ENCODE measurements at regions not wholly inside any gene's neighbourhood (a gene's known extent, or its start where the extent isn't known, plus 50 kb on each side); places are given as distances from the start of the nearest gene placed in this dataset.

GRCh38 chr16:20259541-20259940 lies 67.8 kb downstream of the GP2 start:
- Histone ChIP-seq H3K9ac (ENCODE audit: control insufficient read depth, insufficient read depth, low read length) (no peak overlapping the region), H3K4me3 (no peak overlapping the region), H3K9me3 (replicated peaks; ENCODE audit: control insufficient read depth, insufficient read depth, low read length) (no peaks in the 10 kb centered on the region; the same call in 2 of the 3 replicates), H3K27me3 (replicated peaks in 1 of 2; ENCODE audit: control insufficient read depth in 2 of 2, insufficient read depth in 2 of 2, low read length in 1 of 2) (no peaks in the 10 kb centered on the region), H3K4me1 (ENCODE audit: control insufficient read depth, insufficient read depth, low read length) (no peaks in the 10 kb centered on the region), H3K79me2 (ENCODE audit: control insufficient read depth, insufficient read depth, low read length) (no peaks in the 10 kb centered on the region), H3K36me3 (ENCODE audit: control insufficient read depth in 2 of 2, insufficient read depth in 2 of 2, low read length in 1 of 2) (no peaks in the 10 kb centered on the region), H2AFZ (ENCODE audit: control insufficient read depth, low read depth, low read length) (no peak overlapping the region), H3K4me2 (ENCODE audit: control insufficient read depth, insufficient read depth) (no peak overlapping the region), H4K20me1 (ENCODE audit: control insufficient read depth, insufficient read depth) (no peaks in the 10 kb centered on the region), H3K27ac (ENCODE audit: control insufficient read depth, insufficient read depth) (no peak overlapping the region)
- ATAC-seq (no peak; the same call in 2 of the 3 replicates), FAIRE-seq (no peak), DNase-seq (ENCODE audit: low read depth, low spot score) (no peak)
- intact Hi-C loops (cut with micrococcal nuclease; ENCODE audit: unreplicated experiment) = no loop called here
- CTCF ChIA-PET = no interaction called here
- TF ChIP-seq ZSCAN29 (IDR thresholded peaks at IDR 0.05) (no peak), TAF1 (IDR thresholded peaks at IDR 0.05; ENCODE audit: borderline replicate concordance, low read depth, low read length) (no peak), NR2F1 (conservative IDR thresholded peaks at IDR 0.05) (no peak), CHD1 (IDR thresholded peaks at IDR 0.05; ENCODE audit: low read depth, low read length) (no peak), RELB (IDR thresholded peaks at IDR 0.05; ENCODE audit: low read depth) (no peak), BRCA1 (IDR thresholded peaks at IDR 0.05; ENCODE audit: low read depth, low read length) (no peak), ZNF622 (IDR thresholded peaks at IDR 0.05) (no peak), CTCF (IDR thresholded peaks at IDR 0.05 in 2 of 3, conservative IDR thresholded peaks at IDR 0.05 in 1 of 3; ENCODE audit: control insufficient read depth in 2 of 3, extremely low read depth in 1 of 3, insufficient read depth in 1 of 3, low read depth in 3 of 3, low read length in 3 of 3) (no peak)
- TF ChIP-seq, protein P1, sequence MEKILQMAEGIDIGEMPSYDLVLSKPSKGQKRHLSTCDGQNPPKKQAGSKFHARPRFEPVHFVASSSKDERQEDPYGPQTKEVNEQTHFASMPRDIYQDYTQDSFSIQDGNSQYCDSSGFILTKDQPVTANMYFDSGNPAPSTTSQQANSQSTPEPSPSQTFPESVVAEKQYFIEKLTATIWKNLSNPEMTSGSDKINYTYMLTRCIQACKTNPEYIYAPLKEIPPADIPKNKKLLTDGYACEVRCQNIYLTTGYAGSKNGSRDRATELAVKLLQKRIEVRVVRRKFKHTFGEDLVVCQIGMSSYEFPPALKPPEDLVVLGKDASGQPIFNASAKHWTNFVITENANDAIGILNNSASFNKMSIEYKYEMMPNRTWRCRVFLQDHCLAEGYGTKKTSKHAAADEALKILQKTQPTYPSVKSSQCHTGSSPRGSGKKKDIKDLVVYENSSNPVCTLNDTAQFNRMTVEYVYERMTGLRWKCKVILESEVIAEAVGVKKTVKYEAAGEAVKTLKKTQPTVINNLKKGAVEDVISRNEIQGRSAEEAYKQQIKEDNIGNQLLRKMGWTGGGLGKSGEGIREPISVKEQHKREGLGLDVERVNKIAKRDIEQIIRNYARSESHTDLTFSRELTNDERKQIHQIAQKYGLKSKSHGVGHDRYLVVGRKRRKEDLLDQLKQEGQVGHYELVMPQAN (conservative IDR thresholded peaks at IDR 0.05) = no peak
- TF ChIP-seq, protein P2, sequence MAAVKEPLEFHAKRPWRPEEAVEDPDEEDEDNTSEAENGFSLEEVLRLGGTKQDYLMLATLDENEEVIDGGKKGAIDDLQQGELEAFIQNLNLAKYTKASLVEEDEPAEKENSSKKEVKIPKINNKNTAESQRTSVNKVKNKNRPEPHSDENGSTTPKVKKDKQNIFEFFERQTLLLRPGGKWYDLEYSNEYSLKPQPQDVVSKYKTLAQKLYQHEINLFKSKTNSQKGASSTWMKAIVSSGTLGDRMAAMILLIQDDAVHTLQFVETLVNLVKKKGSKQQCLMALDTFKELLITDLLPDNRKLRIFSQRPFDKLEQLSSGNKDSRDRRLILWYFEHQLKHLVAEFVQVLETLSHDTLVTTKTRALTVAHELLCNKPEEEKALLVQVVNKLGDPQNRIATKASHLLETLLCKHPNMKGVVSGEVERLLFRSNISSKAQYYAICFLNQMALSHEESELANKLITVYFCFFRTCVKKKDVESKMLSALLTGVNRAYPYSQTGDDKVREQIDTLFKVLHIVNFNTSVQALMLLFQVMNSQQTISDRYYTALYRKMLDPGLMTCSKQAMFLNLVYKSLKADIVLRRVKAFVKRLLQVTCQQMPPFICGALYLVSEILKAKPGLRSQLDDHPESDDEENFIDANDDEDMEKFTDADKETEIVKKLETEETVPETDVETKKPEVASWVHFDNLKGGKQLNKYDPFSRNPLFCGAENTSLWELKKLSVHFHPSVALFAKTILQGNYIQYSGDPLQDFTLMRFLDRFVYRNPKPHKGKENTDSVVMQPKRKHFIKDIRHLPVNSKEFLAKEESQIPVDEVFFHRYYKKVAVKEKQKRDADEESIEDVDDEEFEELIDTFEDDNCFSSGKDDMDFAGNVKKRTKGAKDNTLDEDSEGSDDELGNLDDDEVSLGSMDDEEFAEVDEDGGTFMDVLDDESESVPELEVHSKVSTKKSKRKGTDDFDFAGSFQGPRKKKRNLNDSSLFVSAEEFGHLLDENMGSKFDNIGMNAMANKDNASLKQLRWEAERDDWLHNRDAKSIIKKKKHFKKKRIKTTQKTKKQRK (IDR thresholded peaks at IDR 0.05; ENCODE audit: low read depth, low read length) = no peak
- SMC1A ChIA-PET (ENCODE audit: uncharacterized antibody, unreplicated experiment) = no interaction called here
- in situ Hi-C loops (cut with MboI) = no loop called here
- RAD21 ChIA-PET (ENCODE audit: unreplicated experiment) = no interaction called here
- POLR2A ChIA-PET = no interaction called here
- no TSS peak for BruUV-seq (replicated peaks)

Measured in GM12878 (cell line).